GM18511 (cell line): ENCODE measurements at regions not wholly inside any gene's neighbourhood (a gene's known extent, or its start where the extent isn't known, plus 50 kb on each side); places are given as distances from the start of the nearest gene placed in this dataset.

Source experiments
- ATAC-seq: cut with Tn5 transposase; IDR thresholded peaks from one replicate; pipeline ENCODE4 v1.9.1; 2021; ENCODE audit warnings: mild to moderate bottlenecking, moderate library complexity; ENCODE audit not compliant: unreplicated experiment

GRCh38 chr3:99131876-99132275 is 230.4 kb upstream of the DCBLD2 start:
- ATAC-seq: no peak

- no peak for ATAC-seq
These were observed 227.4 kb upstream of the DCBLD2 start for GRCh38 chr3:99128725-99129505.

GRCh38 chr3:99128235-99128634 is 226.7 kb upstream of the DCBLD2 start:
- ATAC-seq: no peak

- ATAC-seq: no peak
These were observed 224.8 kb upstream of the DCBLD2 start for GRCh38 chr3:99126316-99126715.

- ATAC-seq: no peak
These were observed 217.9 kb upstream of the DCBLD2 start for GRCh38 chr3:99119385-99119784.

GRCh38 chr3:99118381-99118780 is 216.9 kb upstream of the DCBLD2 start:
- no peak for ATAC-seq

GRCh38 chr3:99114565-99115291 is 213.2 kb upstream of the DCBLD2 start:
- no peak for ATAC-seq

GRCh38 chr3:99111235-99111634 is 209.7 kb upstream of the DCBLD2 start:
- ATAC-seq: peak; percentile 73

GRCh38 chr3:99110401-99110800 is 208.9 kb upstream of the DCBLD2 start:
- ATAC-seq: no peak

GRCh38 chr3:99108508-99108907 is 207.0 kb upstream of the DCBLD2 start:
- no peak for ATAC-seq

GRCh38 chr3:99094606-99095005 is 193.1 kb upstream of the DCBLD2 start:
- no peak for ATAC-seq

GRCh38 chr3:99087277-99087676 is 185.8 kb upstream of the DCBLD2 start:
- no peak for ATAC-seq

GRCh38 chr3:99084826-99085225 is 183.3 kb upstream of the DCBLD2 start:
- ATAC-seq: no peak

- no peak for ATAC-seq
These were observed 182.7 kb upstream of the DCBLD2 start for GRCh38 chr3:99084156-99084555.

- no peak for ATAC-seq
These were observed 169.6 kb upstream of the DCBLD2 start for GRCh38 chr3:99071096-99071495.

- ATAC-seq: no peak
These were observed 168.5 kb upstream of the DCBLD2 start for GRCh38 chr3:99069973-99070372.

- no peak for ATAC-seq
These were observed 165.4 kb upstream of the DCBLD2 start for GRCh38 chr3:99066863-99067262.

GRCh38 chr3:99049164-99049563 is 147.7 kb upstream of the DCBLD2 start:
- ATAC-seq: no peak

- ATAC-seq: no peak
These were observed 140.3 kb upstream of the DCBLD2 start for GRCh38 chr3:99041747-99042146.

- ATAC-seq: no peak
These were observed 130.3 kb upstream of the DCBLD2 start for GRCh38 chr3:99031778-99032177.

- peak; percentile 83 for ATAC-seq
These were observed 122.2 kb upstream of the DCBLD2 start for GRCh38 chr3:99023590-99024192.

GRCh38 chr3:99021466-99021865 is 120.0 kb upstream of the DCBLD2 start:
- ATAC-seq: no peak
